IMR-90 (cell line): ENCODE measurements at regions not wholly inside any gene's neighbourhood (a gene's known extent, or its start where the extent isn't known, plus 50 kb on each side); places are given as distances from the start of the nearest gene placed in this dataset.

ENCODE experiments used
- ATAC-seq: fragments of 200-7000 bp; cut with Tn5 transposase; 2 replicates; pipeline ENCODE4 v1.9.1; 2020; ENCODE audit warnings: low read depth, mild to moderate bottlenecking, moderate library complexity
- BruUV-seq: library from RNA; stranded (reverse); fragments of 400-500 nt; replicated peaks from 2 replicates; lab custom pipeline; 2021; lab: Mats Ljungman, UMichigan
- CTCF ChIA-PET: fragments of 300-600 bp; formaldehyde crosslinking; extraction: SDS; loops from one replicate; lab custom pipeline; 2021; ENCODE audit warnings: antibody characterized with exemption; lab: Yijun Ruan, JAX
- POLR2A ChIA-PET: fragments of 300-600 bp; sonication (Branson Sonifier 250); formaldehyde crosslinking; loops from one replicate; lab custom pipeline; 2022; ENCODE audit warnings: antibody characterized with exemption; ENCODE audit not compliant: unreplicated experiment; lab: Charles Lee
- DNase-seq: peaks from one replicate; pipeline ENCODE4 v3.0.0; 2013
- H2AFZ ChIP-seq: replicated peaks from 2 replicates; pipeline ENCODE3; 2013; ENCODE audit warnings: low read length, mild to moderate bottlenecking; ENCODE audit not compliant: poor library complexity
- H2AK5ac ChIP-seq: 2 replicates; pipeline ENCODE4 v1.6.1; 2013; ENCODE audit warnings: low read depth, low read length, inconsistent platforms
- H2AK9ac ChIP-seq: replicated peaks from 2 replicates; pipeline ENCODE3; 2013; ENCODE audit warnings: mild to moderate bottlenecking, low read depth, low read length, moderate library complexity; ENCODE audit not compliant: poor library complexity
- H2BK120ac ChIP-seq: 2 replicates; pipeline ENCODE4 v1.6.1; 2013; ENCODE audit warnings: low read depth, low read length, inconsistent platforms
- H2BK15ac ChIP-seq: 3 replicates; pipeline ENCODE4 v1.6.1; 2013; ENCODE audit warnings: low read depth, low read length, inconsistent platforms
- H2BK20ac ChIP-seq: 2 replicates; pipeline ENCODE4 v1.6.1; 2013; ENCODE audit warnings: low read depth, mild to moderate bottlenecking, inconsistent platforms, low read length, moderate library complexity
- H2BK5ac ChIP-seq: 2 replicates; pipeline ENCODE4 v1.6.1; 2013; ENCODE audit warnings: mild to moderate bottlenecking, low read depth, low read length, inconsistent platforms; ENCODE audit not compliant: poor library complexity, severe bottlenecking
- H3K14ac ChIP-seq: replicated peaks from 2 replicates; pipeline ENCODE4 v1.6.1; 2013; ENCODE audit warnings: low read depth, low read length, inconsistent platforms
- H3K18ac ChIP-seq: 2 replicates; pipeline ENCODE4 v1.6.1; 2013; ENCODE audit warnings: low read depth, low read length, control low read depth
- H3K23ac ChIP-seq: 2 replicates; pipeline ENCODE4 v1.6.1; 2013; ENCODE audit warnings: low read depth, low read length, inconsistent platforms
- H3K27ac ChIP-seq: 2 replicates; pipeline ENCODE4 v1.5.1; 2013; ENCODE audit warnings: mild to moderate bottlenecking, control low read depth, low read length; ENCODE audit not compliant: insufficient read depth
- H3K27me3 ChIP-seq: 2 replicates; pipeline ENCODE4 v1.6.1; 2013; ENCODE audit warnings: low read length; ENCODE audit not compliant: control insufficient read depth, insufficient read depth
- H3K36me3 ChIP-seq: 2 replicates; pipeline ENCODE4 v1.6.1; 2013; ENCODE audit warnings: low read length, mixed read lengths; ENCODE audit not compliant: control insufficient read depth, insufficient read depth
- H3K4ac ChIP-seq: 2 replicates; pipeline ENCODE4 v1.6.1; 2013; ENCODE audit warnings: low read depth, low read length, inconsistent platforms
- H3K4me1 ChIP-seq: 2 replicates; pipeline ENCODE4 v1.6.1; 2013; ENCODE audit warnings: low read length, mixed read lengths; ENCODE audit not compliant: control insufficient read depth, insufficient read depth
- H3K4me2 ChIP-seq: 2 replicates; pipeline ENCODE4 v1.6.1; 2013; ENCODE audit warnings: low read depth, mild to moderate bottlenecking, control low read depth, low read length, moderate library complexity
- H3K4me3 ChIP-seq: 2 replicates; pipeline ENCODE4 v1.5.1; 2013; ENCODE audit warnings: low read depth, mild to moderate bottlenecking, control low read depth, low read length, moderate library complexity; ENCODE audit not compliant: insufficient read depth
- H3K56ac ChIP-seq: 2 replicates; pipeline ENCODE4 v1.6.1; 2013; ENCODE audit warnings: low read length, inconsistent platforms; ENCODE audit not compliant: insufficient read depth; ENCODE audit errors: extremely low read depth
- H3K79me1 ChIP-seq, 2 experiments: 2 replicates each; pipeline ENCODE4 v1.6.1; 2013; ENCODE audit warnings: low read length in 2 of 2, inconsistent platforms in 1 of 2, low read depth in 1 of 2
- H3K9ac ChIP-seq: 2 replicates; pipeline ENCODE4 v1.6.1; 2013; ENCODE audit warnings: low read depth, low read length, control low read depth
- H3K9me1 ChIP-seq: 2 replicates; pipeline ENCODE4 v1.6.1; 2013; ENCODE audit warnings: low read length, inconsistent platforms; ENCODE audit not compliant: insufficient read depth
- H3K9me3 ChIP-seq: 2 replicates; pipeline ENCODE4 v1.6.1; 2013; ENCODE audit warnings: low read length; ENCODE audit not compliant: control insufficient read depth, insufficient read depth
- H4K20me1 ChIP-seq: 2 replicates; pipeline ENCODE4 v1.6.1; 2013; ENCODE audit warnings: low read length, inconsistent platforms; ENCODE audit not compliant: insufficient read depth
- H4K5ac ChIP-seq: 2 replicates; pipeline ENCODE4 v1.6.1; 2013; ENCODE audit warnings: mild to moderate bottlenecking, low read depth, low read length, control low read depth
- H4K8ac ChIP-seq, 2 experiments: 2 replicates each; pipeline ENCODE4 v1.6.1; 2013; ENCODE audit warnings: low read depth in 2 of 2, low read length in 2 of 2, control low read depth in 1 of 2, inconsistent platforms in 1 of 2
- H4K91ac ChIP-seq: 2 replicates; pipeline ENCODE4 v1.6.1; 2013; ENCODE audit warnings: low read depth, low read length, inconsistent platforms; ENCODE audit not compliant: insufficient read depth
- CEBPB ChIP-seq: IDR thresholded peaks from 2 replicates; pipeline ENCODE4 v1.6.1; 2012; ENCODE audit warnings: low read depth, low read length, improper control_type of control experiment
- MXI1 ChIP-seq: IDR thresholded peaks from 2 replicates; pipeline ENCODE4 v1.6.1; 2012; ENCODE audit warnings: low read depth, mild to moderate bottlenecking, low read length, moderate library complexity, borderline replicate concordance
- WGBS, 2 experiments: methylation state at CpG; one replicate each; pipeline versions ENCODE4 v1.1.5 to v1.1.7; 2013; ENCODE audit warnings: missing lambda C conversion rate in 2 of 2; ENCODE audit not compliant: insufficient read length in 1 of 2; ENCODE audit errors: extremely low coverage in 2 of 2; 5-methylcytosine and 5-hydroxymethylcytosine counted together
- dilution Hi-C: fragments of 300-500 bp; cut with HindIII; formaldehyde crosslinking; loops from one replicate; pipeline ENCODE4 v1.14.3; 2018; ENCODE audit warnings: low sequenced_read_pairs; ENCODE audit not compliant: unreplicated experiment
- in situ Hi-C: fragments of 300-500 bp; cut with MboI; formaldehyde crosslinking; loops from 3 replicates; pipeline ENCODE4 v1.14.3; 2019; ENCODE audit warnings: low sequenced_read_pairs, inconsistent platforms, mixed read lengths
- intact Hi-C: fragments of 100-400 bp; cut with micrococcal nuclease; formaldehyde crosslinking; loops from 2 replicates; pipeline ENCODE4 v1.10.0; 2022
- TF ChIP-seq, protein P1 (sequence below): fragments of 150-350 bp; IDR thresholded peaks from 2 replicates; pipeline ENCODE4 v1.6.1; 2017; ENCODE audit warnings: mild to moderate bottlenecking, antibody characterized with exemption, low read length, low read depth

DNA sequence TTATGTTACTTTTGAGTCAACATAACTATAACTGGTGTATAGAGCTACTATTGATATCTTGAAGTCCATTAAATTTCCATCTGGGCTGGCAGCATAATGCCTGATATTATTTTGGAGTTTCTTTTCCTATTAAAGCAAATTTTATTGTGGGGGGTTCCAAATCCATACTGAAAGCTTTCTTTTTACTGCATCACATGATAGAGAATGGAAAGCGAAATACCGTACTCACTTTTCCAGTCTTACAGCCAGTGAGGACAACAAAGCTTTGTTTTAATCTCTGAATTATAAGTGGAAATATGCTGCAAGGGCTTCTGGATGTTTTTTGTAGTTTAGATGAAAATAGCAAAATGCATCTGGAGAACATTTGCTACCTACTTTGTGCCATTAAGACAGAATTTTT lies 477.5 kb upstream of the SEMA3D start:
- ChIA-PET CTCF (interaction anchor here (0.6 kb wide), 1 partner anchor 439 kb away, joined by 7 read pairs; no protein-coding TSS in a partner anchor), POLR2A (no interaction called here)
- DNase-seq (no peak), ATAC-seq (no peak)
- no peak overlapping the region for H2AK9ac ChIP-seq
- intact Hi-C loops (no loop called here), dilution Hi-C loops (no loop called here), in situ Hi-C loops (no loop called here)
- no peak overlapping the region for H4K8ac ChIP-seq
- H3K27me3 ChIP-seq = no peaks in the 10 kb centered on the region
- no peak overlapping the region for H3K9ac ChIP-seq
- no peak overlapping the region for H2BK120ac ChIP-seq
- no peak overlapping the region for H2BK20ac ChIP-seq
- no peak overlapping the region for H4K91ac ChIP-seq
- no peak overlapping the region for H3K18ac ChIP-seq
- no peaks in the 10 kb centered on the region for H4K20me1 ChIP-seq
- no peak overlapping the region for H3K4ac ChIP-seq
- no peak overlapping the region for H3K14ac ChIP-seq
- H3K4me1 ChIP-seq = no peaks in the 10 kb centered on the region
- no peak overlapping the region for H4K5ac ChIP-seq
- H3K9me3 ChIP-seq = no peaks in the 10 kb centered on the region
- H2BK5ac ChIP-seq = no peak overlapping the region
- no peak overlapping the region for H3K4me3 ChIP-seq
- H3K79me1 ChIP-seq = no peaks in the 10 kb centered on the region
- no peaks in the 10 kb centered on the region for H3K9me1 ChIP-seq
- no peak overlapping the region for H2BK15ac ChIP-seq
- no CpG with 5 or more reads among the region's 2 CpGs for WGBS, 2 experiments
- H2AFZ ChIP-seq = no peak overlapping the region
- TF ChIP-seq MXI1 (no peak), CEBPB (no peak)
- TF ChIP-seq, protein P1, sequence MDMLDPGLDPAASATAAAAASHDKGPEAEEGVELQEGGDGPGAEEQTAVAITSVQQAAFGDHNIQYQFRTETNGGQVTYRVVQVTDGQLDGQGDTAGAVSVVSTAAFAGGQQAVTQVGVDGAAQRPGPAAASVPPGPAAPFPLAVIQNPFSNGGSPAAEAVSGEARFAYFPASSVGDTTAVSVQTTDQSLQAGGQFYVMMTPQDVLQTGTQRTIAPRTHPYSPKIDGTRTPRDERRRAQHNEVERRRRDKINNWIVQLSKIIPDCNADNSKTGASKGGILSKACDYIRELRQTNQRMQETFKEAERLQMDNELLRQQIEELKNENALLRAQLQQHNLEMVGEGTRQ = no peak
- no peaks in the 10 kb centered on the region for H3K36me3 ChIP-seq
- BruUV-seq = no TSS peak
- no peak overlapping the region for H3K23ac ChIP-seq
- H2AK5ac ChIP-seq = no peak overlapping the region
- no peak overlapping the region for H3K27ac ChIP-seq
- no peak overlapping the region for H3K4me2 ChIP-seq
- H3K56ac ChIP-seq = no peak overlapping the region
